Lower leg skin (tissue), 4 donors: ENCODE measurements at regions not wholly inside any gene's neighbourhood (a gene's known extent, or its start where the extent isn't known, plus 50 kb on each side); places are given as distances from the start of the nearest gene placed in this dataset.

Source experiments
- DNase-seq, 2 donors: peaks; one replicate each; pipeline ENCODE4 v3.0.0-alpha.2; 2019; ENCODE audit warnings: low spot score in 2 of 2
- H3K4me3 ChIP-seq: fragments of 200-600 bp; sonication (generic); 2 replicates; pipeline ENCODE4 v1.5.1; 2017; ENCODE audit warnings: mild to moderate bottlenecking, low read depth; ENCODE audit not compliant: poor library complexity, severe bottlenecking
- CTCF ChIP-seq, 3 donors: fragments of 450-650 bp; IDR thresholded peaks; one replicate each; pipeline ENCODE4 v1.5.1; 2016; ENCODE audit warnings: antibody characterized with exemption in 3 of 3, mild to moderate bottlenecking in 3 of 3, moderate library complexity in 2 of 3
- POLR2A ChIP-seq, 2 donors: fragments of 450-650 bp; IDR thresholded peaks; one replicate each; pipeline ENCODE4 v1.6.1; 2016 to 2017; ENCODE audit warnings: antibody characterized with exemption in 2 of 2, mild to moderate bottlenecking in 1 of 2, moderate library complexity in 1 of 2
- WGBS, 2 donors: methylation state at CpG; one replicate each; pipeline ENCODE4 v1.1.5; 2018; 5-methylcytosine and 5-hydroxymethylcytosine counted together
- intact Hi-C: fragments of 100-400 bp; cut with DNase I; formaldehyde crosslinking; loops from one replicate; pipeline ENCODE4 v1.15.0; 2023; ENCODE audit warnings: low total_unique reads

DNA sequence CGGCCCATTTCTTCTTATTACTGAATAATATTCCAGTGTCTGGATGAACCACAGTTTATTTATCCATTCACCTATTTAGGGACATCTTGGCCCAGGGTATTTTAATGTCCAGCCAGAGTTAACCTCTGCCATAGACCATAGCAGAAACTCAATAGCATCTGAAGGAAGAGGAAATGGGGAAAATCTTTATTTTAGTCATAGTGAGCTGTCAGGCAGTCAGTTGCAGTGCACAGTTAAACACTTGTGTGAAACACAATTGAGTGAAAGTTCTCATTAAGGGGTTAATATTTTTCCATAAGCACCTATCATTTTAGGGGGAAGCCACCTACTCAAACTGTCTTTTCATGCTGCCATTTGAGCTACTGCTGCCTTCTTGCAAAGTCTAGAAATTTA, 197.3 kb upstream of the PPFIA2 start:
- TF ChIP-seq CTCF (IDR thresholded peaks at IDR 0.05) (no peak), POLR2A (IDR thresholded peaks at IDR 0.05) (no peak)
- WGBS, 2 donors: 100% methylated on average over 1 of the region's 1 CpG
- DNase-seq: no peak
- intact Hi-C loops: no loop called here
- H3K4me3 ChIP-seq: no peak overlapping the region

DNA sequence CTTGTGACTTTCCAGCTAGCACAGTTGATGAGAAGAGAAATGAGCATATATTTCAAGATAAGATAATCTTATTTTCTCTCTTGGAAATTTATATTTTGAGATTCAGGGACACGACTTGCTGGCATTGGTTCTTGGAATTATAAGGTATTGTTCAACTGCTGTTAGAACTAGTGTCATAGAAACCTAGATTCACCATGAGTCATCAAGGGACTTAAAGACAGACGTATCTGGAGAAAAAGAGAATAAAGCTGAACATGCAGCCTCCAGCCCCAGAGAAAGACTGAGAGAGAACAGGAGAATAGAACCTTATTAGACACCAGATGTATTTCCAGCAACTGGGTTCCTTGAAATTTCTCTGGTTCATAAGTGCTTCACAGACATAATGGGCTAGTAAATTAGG, 194.4 kb upstream of the PPFIA2 start:
- H3K4me3 ChIP-seq: no peak overlapping the region
- intact Hi-C loops: no loop called here
- 32 to 37% methylated on average over 2 of the region's 2 CpGs for WGBS, 2 donors
- TF ChIP-seq POLR2A (IDR thresholded peaks at IDR 0.05) (no peak), CTCF (IDR thresholded peaks at IDR 0.05) (no peak)
- DNase-seq: no peak

DNA sequence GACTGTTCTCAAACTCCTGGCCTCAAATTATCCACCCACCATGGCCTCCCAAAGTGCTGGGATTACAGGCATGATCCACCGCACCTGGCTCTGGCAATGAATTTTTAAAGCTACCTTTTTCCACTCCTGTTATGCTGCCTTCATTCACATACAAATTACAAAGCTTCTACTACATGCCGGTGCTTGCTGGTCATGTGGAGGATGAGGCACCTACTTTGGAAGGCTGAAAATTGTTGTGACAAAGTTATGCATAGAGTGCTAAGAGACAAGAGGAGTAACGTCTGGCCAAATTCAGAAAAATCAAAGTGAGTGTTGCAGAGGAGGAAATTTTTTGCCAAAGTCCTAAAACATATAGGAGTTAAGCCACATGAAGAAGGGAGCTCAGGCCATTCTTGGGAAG, 191.7 kb upstream of the PPFIA2 start:
- no peak overlapping the region for H3K4me3 ChIP-seq
- TF ChIP-seq POLR2A (IDR thresholded peaks at IDR 0.05) (no peak), CTCF (IDR thresholded peaks at IDR 0.05) (no peak)
- intact Hi-C loops: no loop called here
- DNase-seq: no peak
- 44 to 57% methylated on average over 3 of the region's 3 CpGs for WGBS, 2 donors

DNA sequence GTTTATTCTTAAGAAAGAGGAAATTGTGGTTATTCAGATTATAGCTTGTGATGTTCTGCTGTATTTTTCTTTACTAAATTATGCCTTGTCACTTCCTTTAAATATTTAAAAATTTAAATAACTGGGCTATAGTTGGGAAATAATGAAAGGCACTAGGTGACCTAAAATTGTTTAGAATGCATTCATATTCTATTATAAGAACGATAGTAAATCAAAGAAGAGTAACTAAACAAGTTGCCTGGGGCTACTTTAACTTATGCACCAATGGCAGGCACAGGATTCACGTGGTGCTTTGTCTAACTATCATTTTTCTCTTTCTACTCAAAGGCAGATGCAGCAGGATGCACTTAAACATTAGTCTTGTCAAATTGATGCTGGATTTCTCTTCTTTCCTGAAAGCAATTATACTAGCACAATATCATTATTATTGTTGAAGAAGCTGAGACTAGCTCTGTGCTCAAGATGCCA, 190.7 kb upstream of the PPFIA2 start:
- 14 to 21% methylated on average over 2 of the region's 2 CpGs for WGBS, 2 donors
- intact Hi-C loops: no loop called here
- H3K4me3 ChIP-seq: no peak overlapping the region
- no peak for DNase-seq
- TF ChIP-seq POLR2A (IDR thresholded peaks at IDR 0.05) (no peak), CTCF (IDR thresholded peaks at IDR 0.05) (no peak)

- intact Hi-C loops: no loop called here
- no peak overlapping the region for H3K4me3 ChIP-seq
- DNase-seq: no peak
- 65 to 74% methylated on average over 2 of the region's 2 CpGs for WGBS, 2 donors
- no peak for TF ChIP-seq CTCF (IDR thresholded peaks at IDR 0.05)
- no peak for TF ChIP-seq POLR2A (IDR thresholded peaks at IDR 0.05)
Observed at GRCh38 chr12:81949416-81949815, 190.3 kb upstream of the PPFIA2 start.

GRCh38 chr12:81944886-81945285, 185.7 kb upstream of the PPFIA2 start:
- no peak for DNase-seq
- WGBS, 2 donors: 77 to 80% methylated on average over 2 of the region's 2 CpGs
- TF ChIP-seq CTCF (IDR thresholded peaks at IDR 0.05) (no peak), POLR2A (IDR thresholded peaks at IDR 0.05) (no peak)
- intact Hi-C loops: no loop called here
- H3K4me3 ChIP-seq: no peak overlapping the region
